HCT116 (cell line): ENCODE measurements at regions not wholly inside any gene's neighbourhood (a gene's known extent, or its start where the extent isn't known, plus 50 kb on each side); places are given as distances from the start of the nearest gene placed in this dataset.

Source experiments
- CEBPB ChIP-seq: IDR thresholded peaks from 2 replicates; pipeline ENCODE4 v1.6.1; 2012; ENCODE audit warnings: low read depth
- EGR1 ChIP-seq: IDR thresholded peaks from 2 replicates; pipeline ENCODE4 v1.6.1; 2012; ENCODE audit warnings: low read depth
- EZH2 ChIP-seq: fragments of 200-600 bp; sonication (generic); IDR thresholded peaks from 2 replicates; pipeline ENCODE4 v1.6.1; 2017; ENCODE audit warnings: antibody characterized with exemption, mixed run types
- EZH2phosphoT487 ChIP-seq: fragments of 200-600 bp; IDR thresholded peaks from 2 replicates; pipeline ENCODE4 v1.6.1; 2018; ENCODE audit warnings: antibody characterized with exemption, borderline replicate concordance
- POLR2A ChIP-seq: IDR thresholded peaks from 2 replicates; pipeline ENCODE4 v1.7.0; 2011; ENCODE audit warnings: borderline replicate concordance; ENCODE audit not compliant: insufficient read depth, insufficient read length; ENCODE audit errors: extremely low read depth
- POLR2AphosphoS5 ChIP-seq: IDR thresholded peaks from 2 replicates; pipeline ENCODE4 v1.6.1; 2011; ENCODE audit warnings: mild to moderate bottlenecking, low read depth, low read length, moderate library complexity
- RAD21 ChIP-seq: IDR thresholded peaks from 2 replicates; pipeline ENCODE4 v1.6.1; 2012; ENCODE audit warnings: low read depth, mild to moderate bottlenecking
- SP1 ChIP-seq: IDR thresholded peaks from 2 replicates; pipeline ENCODE4 v1.6.1; 2012; ENCODE audit warnings: low read depth
- TF ChIP-seq, protein P1 (sequence below), 3 experiments: fragments of 200-600 bp in 1 of 3; sonication (generic) in 1 of 3; IDR thresholded peaks in 2 of 3; conservative IDR thresholded peaks in 1 of 3; 2 replicates each; pipeline ENCODE4 v1.5.1; 2012 to 2017; ENCODE audit warnings: low read depth in 2 of 3, low read length in 2 of 3, antibody characterized with exemption in 1 of 3, borderline replicate concordance in 1 of 3, control low read depth in 1 of 3, mild to moderate bottlenecking in 1 of 3, mixed read lengths in 1 of 3, mixed run types in 1 of 3, moderate library complexity in 1 of 3; ENCODE audit not compliant: insufficient read depth in 1 of 3
- TF ChIP-seq, protein P2 (sequence below): IDR thresholded peaks from 2 replicates; pipeline ENCODE4 v1.6.1; 2012
- TF ChIP-seq, protein P3 (sequence below): IDR thresholded peaks from 2 replicates; pipeline ENCODE4 v1.6.1; 2012

DNA sequence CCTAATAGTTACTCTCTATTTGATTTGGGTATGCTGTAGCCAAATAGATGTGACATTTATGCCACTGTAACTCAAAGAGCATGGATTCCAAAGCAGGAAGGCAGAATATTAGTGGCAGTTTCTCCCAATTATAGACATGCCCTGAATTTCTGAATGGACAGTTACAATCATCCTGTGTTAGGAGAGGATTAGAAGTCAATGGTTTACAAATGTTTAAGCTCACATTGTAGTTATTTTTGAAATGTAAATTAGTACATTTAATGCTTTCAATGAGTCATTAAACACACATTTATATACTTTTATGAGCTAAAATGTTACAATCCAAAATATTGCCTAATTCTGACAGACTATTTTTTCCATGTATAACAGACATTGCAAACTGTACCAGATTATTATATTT lies 62.3 kb upstream of the CDH18 start:
- TF ChIP-seq, protein P1, sequence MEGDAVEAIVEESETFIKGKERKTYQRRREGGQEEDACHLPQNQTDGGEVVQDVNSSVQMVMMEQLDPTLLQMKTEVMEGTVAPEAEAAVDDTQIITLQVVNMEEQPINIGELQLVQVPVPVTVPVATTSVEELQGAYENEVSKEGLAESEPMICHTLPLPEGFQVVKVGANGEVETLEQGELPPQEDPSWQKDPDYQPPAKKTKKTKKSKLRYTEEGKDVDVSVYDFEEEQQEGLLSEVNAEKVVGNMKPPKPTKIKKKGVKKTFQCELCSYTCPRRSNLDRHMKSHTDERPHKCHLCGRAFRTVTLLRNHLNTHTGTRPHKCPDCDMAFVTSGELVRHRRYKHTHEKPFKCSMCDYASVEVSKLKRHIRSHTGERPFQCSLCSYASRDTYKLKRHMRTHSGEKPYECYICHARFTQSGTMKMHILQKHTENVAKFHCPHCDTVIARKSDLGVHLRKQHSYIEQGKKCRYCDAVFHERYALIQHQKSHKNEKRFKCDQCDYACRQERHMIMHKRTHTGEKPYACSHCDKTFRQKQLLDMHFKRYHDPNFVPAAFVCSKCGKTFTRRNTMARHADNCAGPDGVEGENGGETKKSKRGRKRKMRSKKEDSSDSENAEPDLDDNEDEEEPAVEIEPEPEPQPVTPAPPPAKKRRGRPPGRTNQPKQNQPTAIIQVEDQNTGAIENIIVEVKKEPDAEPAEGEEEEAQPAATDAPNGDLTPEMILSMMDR (IDR thresholded peaks at IDR 0.05 in 2 of 3, conservative IDR thresholded peaks at IDR 0.05 in 1 of 3; ENCODE audit: borderline replicate concordance in 1 of 3, insufficient read depth in 1 of 3, low read depth in 2 of 3, low read length in 2 of 3): no peak
- TF ChIP-seq POLR2AphosphoS5: no peak
- TF ChIP-seq CEBPB: no peak
- no peak for TF ChIP-seq POLR2A
- TF ChIP-seq EZH2: no peak
- no peak for TF ChIP-seq EZH2phosphoT487
- no peak for TF ChIP-seq SP1
- no peak for TF ChIP-seq EGR1
- TF ChIP-seq, protein P2, sequence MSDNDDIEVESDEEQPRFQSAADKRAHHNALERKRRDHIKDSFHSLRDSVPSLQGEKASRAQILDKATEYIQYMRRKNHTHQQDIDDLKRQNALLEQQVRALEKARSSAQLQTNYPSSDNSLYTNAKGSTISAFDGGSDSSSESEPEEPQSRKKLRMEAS: no peak
- TF ChIP-seq, protein P3, sequence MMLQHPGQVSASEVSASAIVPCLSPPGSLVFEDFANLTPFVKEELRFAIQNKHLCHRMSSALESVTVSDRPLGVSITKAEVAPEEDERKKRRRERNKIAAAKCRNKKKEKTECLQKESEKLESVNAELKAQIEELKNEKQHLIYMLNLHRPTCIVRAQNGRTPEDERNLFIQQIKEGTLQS: no peak
- TF ChIP-seq RAD21: no peak
